Pancreas (tissue), 10 donors: ENCODE measurements at regions not wholly inside any gene's neighbourhood (a gene's known extent, or its start where the extent isn't known, plus 50 kb on each side); places are given as distances from the start of the nearest gene placed in this dataset.

ENCODE experiments used
- ATAC-seq, 4 donors: fragments of 200-7000 bp; cut with Tn5 transposase; one replicate each; pipeline versions ENCODE4 v1.8.0 to v1.9.1; 2020; ENCODE audit warnings: mild to moderate bottlenecking in 4 of 4, moderate library complexity in 4 of 4
- DNase-seq, 6 donors: peaks; one replicate each; pipeline ENCODE4 v3.0.0-alpha.2; 2020
- FAIRE-seq: peaks from 2 replicates; lab custom pipeline; 2012; peaks lifted over from hg19 to GRCh38; lab: Jason Lieb, UNC
- H3K27ac ChIP-seq, 4 donors: fragments of 200-600 bp; sonication (generic); 1 replicate in 3 of 4; 2 replicates in 1 of 4; pipeline versions ENCODE4 v1.5.0 to v1.8.0; 2020
- H3K27me3 ChIP-seq, 4 donors: fragments of 200-600 bp; one replicate each; pipeline ENCODE4 v1.8.0; 2021
- H3K36me3 ChIP-seq, 3 donors: fragments of 200-600 bp; sonication (generic) in 1 of 3; one replicate each; pipeline versions ENCODE4 v1.5.0 to v1.8.0; 2020 to 2021
- H3K4me1 ChIP-seq, 3 donors: fragments of 200-600 bp; one replicate each; pipeline ENCODE4 v1.8.0; 2021
- H3K4me3 ChIP-seq, 4 donors: fragments of 200-600 bp; sonication (generic) in 2 of 4; one replicate each; pipeline versions ENCODE4 v1.5.0 to v1.8.0; 2020 to 2021
- H3K9me3 ChIP-seq, 4 donors: fragments of 200-600 bp; one replicate each; pipeline ENCODE4 v1.8.0; 2021
- WGBS, 2 donors: extraction: QIAGEN DNeasy Blood & Tissue Kit; methylation state at CpG; one replicate each; pipeline ENCODE4 v1.1.7; 2013; 5-methylcytosine and 5-hydroxymethylcytosine counted together
- intact Hi-C, 3 donors: fragments of 100-400 bp; cut with DNase I; formaldehyde crosslinking; loops; one replicate each; pipeline versions ENCODE4 v1.11.1 to v1.14.2; 2022
- TF ChIP-seq, protein P1 (sequence below), 4 donors: fragments of 200-600 bp; sonication (generic) in 3 of 4; IDR thresholded peaks; one replicate each; pipeline versions ENCODE4 v1.5.0 to v1.8.0; 2021; ENCODE audit warnings: antibody characterized with exemption in 4 of 4
- donor health status: healthy with polysubstance abuse.
- donor health status: DM: no; HTN: no; CAD: no; lungs with moderate emphysema.
- donor health status: DM: no; HTN: no; CAD: no.
- donor health status: control.
- donor health status: control.
- donor health status: Bipolar disorder and iron deficiency.
- donor health status: DM: yes; HTN: yes; CAD: no.
- donor health status: DM: no; HTN: no; CAD: no.
- donor health status: DM: no; HTN: no; CAD: no.
- donor health status: DM: yes; HTN: yes; CAD: no.

DNA sequence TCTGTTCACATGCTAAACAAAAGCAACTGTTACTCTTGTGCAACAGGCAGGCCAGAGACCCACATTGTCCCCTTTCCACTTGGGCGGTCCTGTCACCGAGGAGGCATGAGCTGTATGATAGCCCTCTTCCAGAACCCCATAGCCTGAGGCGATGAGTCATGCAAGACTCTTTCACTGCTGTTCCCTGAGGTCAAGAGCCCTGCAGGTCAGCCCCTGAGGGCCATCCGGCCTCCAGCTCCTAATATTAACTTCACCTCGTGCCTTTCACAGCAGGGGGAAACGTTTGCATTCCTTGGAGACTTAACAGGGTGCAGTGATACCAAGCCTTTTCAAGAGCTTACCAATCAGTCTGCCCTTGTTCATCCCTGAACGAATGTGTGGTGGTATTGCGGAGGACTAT lies 253.3 kb upstream of the ECI2 start:
- Histone ChIP-seq H3K4me1 (no peaks in the 10 kb centered on the region), H3K27me3 (no peaks in the 10 kb centered on the region), H3K4me3 (no peak overlapping the region), H3K9me3 (no peaks in the 10 kb centered on the region), H3K36me3 (no peaks in the 10 kb centered on the region), H3K27ac (no peak overlapping the region)
- WGBS, 2 donors: 63 to 64% methylated on average over 8 of the region's 8 CpGs
- FAIRE-seq (no peak), ATAC-seq (no peak), DNase-seq (no peak)
- intact Hi-C loops: no loop called here
- TF ChIP-seq, protein P1, sequence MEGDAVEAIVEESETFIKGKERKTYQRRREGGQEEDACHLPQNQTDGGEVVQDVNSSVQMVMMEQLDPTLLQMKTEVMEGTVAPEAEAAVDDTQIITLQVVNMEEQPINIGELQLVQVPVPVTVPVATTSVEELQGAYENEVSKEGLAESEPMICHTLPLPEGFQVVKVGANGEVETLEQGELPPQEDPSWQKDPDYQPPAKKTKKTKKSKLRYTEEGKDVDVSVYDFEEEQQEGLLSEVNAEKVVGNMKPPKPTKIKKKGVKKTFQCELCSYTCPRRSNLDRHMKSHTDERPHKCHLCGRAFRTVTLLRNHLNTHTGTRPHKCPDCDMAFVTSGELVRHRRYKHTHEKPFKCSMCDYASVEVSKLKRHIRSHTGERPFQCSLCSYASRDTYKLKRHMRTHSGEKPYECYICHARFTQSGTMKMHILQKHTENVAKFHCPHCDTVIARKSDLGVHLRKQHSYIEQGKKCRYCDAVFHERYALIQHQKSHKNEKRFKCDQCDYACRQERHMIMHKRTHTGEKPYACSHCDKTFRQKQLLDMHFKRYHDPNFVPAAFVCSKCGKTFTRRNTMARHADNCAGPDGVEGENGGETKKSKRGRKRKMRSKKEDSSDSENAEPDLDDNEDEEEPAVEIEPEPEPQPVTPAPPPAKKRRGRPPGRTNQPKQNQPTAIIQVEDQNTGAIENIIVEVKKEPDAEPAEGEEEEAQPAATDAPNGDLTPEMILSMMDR (IDR thresholded peaks at IDR 0.05): no peak

DNA sequence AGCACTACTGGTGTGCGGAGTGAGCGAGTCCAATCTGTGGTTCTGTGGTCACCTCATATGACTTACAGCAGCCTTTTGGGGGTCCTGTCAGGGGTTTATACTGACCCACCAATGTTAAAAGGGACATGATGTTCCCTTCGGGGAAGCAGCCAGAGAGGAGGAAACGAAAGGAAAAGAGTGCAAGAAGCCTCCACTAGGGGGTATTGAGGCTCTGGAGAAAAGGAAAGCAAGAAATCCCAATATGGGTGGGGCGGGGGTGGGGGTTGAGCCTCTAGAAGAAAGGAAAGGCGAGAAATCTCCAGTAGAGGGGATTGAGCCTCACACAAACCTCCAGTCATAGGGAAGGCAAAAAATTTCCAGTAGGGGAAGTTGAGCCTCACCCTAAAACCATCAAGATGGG lies 249.3 kb upstream of the ECI2 start:
- DNase-seq (no peak), FAIRE-seq (no peak), ATAC-seq (no peak)
- TF ChIP-seq, protein P1 (IDR thresholded peaks at IDR 0.05): no peak
- H3K27me3 ChIP-seq: no peaks in the 10 kb centered on the region
- intact Hi-C loops: no loop called here
- H3K27ac ChIP-seq: no peak overlapping the region
- H3K4me1 ChIP-seq: no peaks in the 10 kb centered on the region
- no peaks in the 10 kb centered on the region for H3K9me3 ChIP-seq
- no peaks in the 10 kb centered on the region for H3K36me3 ChIP-seq
- H3K4me3 ChIP-seq: no peak overlapping the region
- WGBS, 2 donors: 78 to 81% methylated on average over 6 of the region's 6 CpGs

DNA sequence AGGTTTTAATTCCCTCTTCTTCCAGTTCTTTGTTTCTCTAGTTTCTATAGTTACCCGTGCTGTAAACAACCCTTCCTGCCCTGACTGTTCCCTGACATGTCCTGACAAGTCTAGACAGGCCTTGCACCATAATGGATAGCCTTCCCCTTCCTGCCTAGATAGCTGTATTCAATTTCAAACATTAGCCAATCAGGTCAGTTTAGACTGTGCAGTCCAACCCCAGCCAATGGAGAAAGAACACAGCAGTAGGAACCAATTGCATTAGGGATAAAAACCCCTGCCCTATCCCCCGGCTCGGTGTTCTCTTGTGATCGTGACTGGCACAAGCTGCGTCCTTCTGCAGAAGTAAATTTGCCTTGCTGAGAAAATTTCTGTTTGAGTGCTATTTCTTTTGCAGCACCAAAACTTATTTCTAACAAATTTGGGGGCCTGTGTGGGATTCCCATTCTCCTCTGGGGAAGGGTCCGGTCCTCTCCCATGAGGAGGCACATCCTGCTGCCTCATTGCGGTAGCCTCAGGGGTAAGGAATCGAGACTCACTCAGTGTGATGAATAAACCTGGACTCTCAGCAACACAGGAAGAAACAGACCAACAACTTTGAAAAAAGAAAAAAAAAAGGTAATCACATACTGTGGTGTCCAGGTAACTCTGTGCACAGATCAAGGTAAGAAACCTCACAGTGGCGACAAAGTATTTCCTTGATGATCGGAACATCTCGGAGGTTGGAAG lies 248.7 kb upstream of the ECI2 start:
- Histone ChIP-seq H3K4me1 (no peaks in the 10 kb centered on the region), H3K4me3 (no peak overlapping the region), H3K9me3 (no peaks in the 10 kb centered on the region), H3K27ac (no peak overlapping the region), H3K36me3 (no peaks in the 10 kb centered on the region), H3K27me3 (no peaks in the 10 kb centered on the region)
- intact Hi-C loops: no loop called here
- WGBS, 2 donors: 81 to 90% methylated on average over 11 of the region's 11 CpGs
- FAIRE-seq: no peak
- TF ChIP-seq, protein P1 (IDR thresholded peaks at IDR 0.05): no peak
- no peak for ATAC-seq
- no peak for DNase-seq

DNA sequence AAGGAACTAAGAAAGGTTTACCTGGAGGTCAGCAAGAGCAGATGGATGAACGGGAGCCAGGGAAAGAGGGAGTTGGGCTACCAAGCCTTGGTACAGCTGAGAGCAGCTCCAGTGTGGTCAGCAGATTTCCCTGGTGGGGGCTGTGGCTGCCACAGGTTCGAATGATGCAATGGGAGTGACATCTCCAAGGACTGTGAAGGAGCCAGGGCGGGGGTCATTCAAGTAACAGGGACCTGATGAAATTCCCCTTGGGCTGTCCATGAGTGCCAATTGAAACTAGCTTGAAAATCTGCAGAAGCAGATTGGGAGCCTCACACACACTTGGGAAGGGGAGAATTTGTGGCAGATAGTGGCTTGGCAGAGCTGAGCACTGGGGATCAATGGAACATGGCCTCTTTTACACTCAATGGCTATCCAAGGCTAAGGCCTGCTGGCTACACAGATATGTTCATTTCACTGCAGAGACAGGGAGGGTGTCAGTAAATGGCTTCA lies 247.0 kb upstream of the ECI2 start:
- H3K27ac ChIP-seq: no peak overlapping the region
- DNase-seq (no peak), FAIRE-seq (no peak), ATAC-seq (no peak)
- no peaks in the 10 kb centered on the region for H3K9me3 ChIP-seq
- TF ChIP-seq, protein P1 (IDR thresholded peaks at IDR 0.05): no peak
- no peaks in the 10 kb centered on the region for H3K27me3 ChIP-seq
- no peaks in the 10 kb centered on the region for H3K36me3 ChIP-seq
- intact Hi-C loops: no loop called here
- H3K4me1 ChIP-seq: no peaks in the 10 kb centered on the region
- WGBS, 2 donors: 75 to 84% methylated on average over 3 of the region's 3 CpGs
- H3K4me3 ChIP-seq: no peak overlapping the region

DNA sequence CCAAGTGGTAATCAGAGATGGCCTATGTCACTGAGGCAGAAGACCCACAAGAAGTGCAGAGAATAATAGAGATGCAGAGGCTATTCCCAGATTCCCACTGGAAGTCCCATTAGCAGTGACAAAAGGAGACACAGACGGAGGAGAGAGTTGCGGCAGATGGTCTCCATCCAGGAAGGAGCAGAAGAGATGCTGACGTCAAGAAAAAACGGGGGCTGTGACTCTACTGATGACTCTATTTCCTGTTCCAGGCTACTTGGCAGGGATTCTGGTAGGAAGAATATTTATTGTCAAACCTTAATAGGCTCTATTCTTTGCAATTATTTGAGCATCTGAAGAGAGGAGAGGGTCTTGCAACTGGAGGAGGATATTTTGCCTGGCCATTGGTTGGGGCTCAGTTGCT lies 246.0 kb upstream of the ECI2 start:
- intact Hi-C loops: no loop called here
- TF ChIP-seq, protein P1 (IDR thresholded peaks at IDR 0.05): no peak
- no peak for FAIRE-seq
- no peaks in the 10 kb centered on the region for H3K36me3 ChIP-seq
- no peaks in the 10 kb centered on the region for H3K9me3 ChIP-seq
- no peak for DNase-seq
- no peak for ATAC-seq
- no peak overlapping the region for H3K27ac ChIP-seq
- no peaks in the 10 kb centered on the region for H3K27me3 ChIP-seq
- H3K4me1 ChIP-seq: no peaks in the 10 kb centered on the region
- whole genome bisulfite sequencing, 2 donors: 59 to 66% methylated on average over 4 of the region's 4 CpGs
- no peak overlapping the region for H3K4me3 ChIP-seq
